ENCODE measurements at regions not wholly inside any gene's neighbourhood (a gene's known extent, or its start where the extent isn't known, plus 50 kb on each side); places are given as distances from the start of the nearest gene placed in this dataset.
"Not testable (repeated sequence)": the region's sequence is repeated elsewhere in the genome, so short reads cannot be mapped to it uniquely, and the experiment has no call there.

DNA sequence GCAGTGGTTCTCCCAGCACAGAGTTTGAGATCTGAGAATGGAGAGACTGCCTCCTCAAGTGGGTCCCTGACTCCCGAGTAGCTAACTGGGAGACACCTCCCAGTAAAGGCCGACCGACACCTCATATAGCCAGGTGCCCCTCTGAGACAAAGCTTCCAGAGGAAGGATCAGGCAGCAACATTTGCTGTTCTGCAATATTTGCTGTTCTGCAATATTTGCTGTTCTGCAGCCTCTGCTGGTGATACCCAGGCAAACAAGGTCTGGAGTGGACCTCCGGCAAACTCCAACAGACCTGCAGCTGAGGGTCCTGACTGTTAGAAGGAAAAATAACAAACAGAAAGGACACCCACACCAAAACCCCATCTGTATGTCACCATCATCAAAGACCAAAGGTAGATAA is 560.2 kb downstream of the SOX5 start:
- TF ChIP-seq, protein P1, sequence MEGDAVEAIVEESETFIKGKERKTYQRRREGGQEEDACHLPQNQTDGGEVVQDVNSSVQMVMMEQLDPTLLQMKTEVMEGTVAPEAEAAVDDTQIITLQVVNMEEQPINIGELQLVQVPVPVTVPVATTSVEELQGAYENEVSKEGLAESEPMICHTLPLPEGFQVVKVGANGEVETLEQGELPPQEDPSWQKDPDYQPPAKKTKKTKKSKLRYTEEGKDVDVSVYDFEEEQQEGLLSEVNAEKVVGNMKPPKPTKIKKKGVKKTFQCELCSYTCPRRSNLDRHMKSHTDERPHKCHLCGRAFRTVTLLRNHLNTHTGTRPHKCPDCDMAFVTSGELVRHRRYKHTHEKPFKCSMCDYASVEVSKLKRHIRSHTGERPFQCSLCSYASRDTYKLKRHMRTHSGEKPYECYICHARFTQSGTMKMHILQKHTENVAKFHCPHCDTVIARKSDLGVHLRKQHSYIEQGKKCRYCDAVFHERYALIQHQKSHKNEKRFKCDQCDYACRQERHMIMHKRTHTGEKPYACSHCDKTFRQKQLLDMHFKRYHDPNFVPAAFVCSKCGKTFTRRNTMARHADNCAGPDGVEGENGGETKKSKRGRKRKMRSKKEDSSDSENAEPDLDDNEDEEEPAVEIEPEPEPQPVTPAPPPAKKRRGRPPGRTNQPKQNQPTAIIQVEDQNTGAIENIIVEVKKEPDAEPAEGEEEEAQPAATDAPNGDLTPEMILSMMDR (IDR thresholded peaks at IDR 0.05; ENCODE audit: low read depth, low read length): not testable (repeated sequence)
- TF ChIP-seq EZH2phosphoT487 (IDR thresholded peaks at IDR 0.05; ENCODE audit: low read depth): not testable (repeated sequence)
